Upper lobe of left lung (tissue), 4 donors: ENCODE measurements at regions not wholly inside any gene's neighbourhood (a gene's known extent, or its start where the extent isn't known, plus 50 kb on each side); places are given as distances from the start of the nearest gene placed in this dataset.

ENCODE experiments used
- CTCF ChIP-seq, 6 experiments: fragments of 450-650 bp in 4 of 6; fragments of 200-600 bp in 2 of 6; sonication (generic) in 2 of 6; IDR thresholded peaks; one replicate each; pipeline ENCODE4 v1.5.1; 2016 to 2019; ENCODE audit warnings: antibody characterized with exemption in 6 of 6
- POLR2A ChIP-seq, 4 donors: fragments of 450-650 bp; IDR thresholded peaks; one replicate each; pipeline ENCODE4 v1.5.1; 2016 to 2017; ENCODE audit warnings: antibody characterized with exemption in 4 of 4, mild to moderate bottlenecking in 2 of 4

DNA sequence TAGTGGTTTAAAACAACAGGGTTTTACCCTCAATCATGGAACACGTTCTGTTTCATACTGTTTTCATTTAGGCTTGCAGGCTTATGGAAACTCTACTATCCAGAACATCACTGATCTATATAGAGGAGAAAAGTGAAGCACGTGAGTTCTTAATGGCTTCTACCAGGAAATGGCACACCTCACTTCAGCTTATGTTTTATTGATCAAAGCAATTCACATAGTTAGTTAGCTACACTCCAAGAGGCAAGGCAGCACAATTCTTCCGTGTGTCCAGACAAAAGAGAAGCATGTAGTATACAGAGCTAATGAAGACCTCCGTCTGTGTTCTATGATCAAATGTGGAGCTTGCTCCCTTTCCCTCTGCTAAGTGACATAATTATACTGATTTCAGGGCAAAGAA lies 353.3 kb upstream of the CD180 start:
- TF ChIP-seq CTCF (IDR thresholded peaks at IDR 0.05) (no peak), POLR2A (IDR thresholded peaks at IDR 0.05) (no peak)
